Endothelial cell of hepatic sinusoid (primary cell): ENCODE measurements at regions not wholly inside any gene's neighbourhood (a gene's known extent, or its start where the extent isn't known, plus 50 kb on each side); places are given as distances from the start of the nearest gene placed in this dataset.

Experiments
- in situ Hi-C: cut with HindIII; loops from 2 replicates; pipeline ENCODE4 v1.10.0; 2017; ENCODE audit warnings: low sequenced_read_pairs

- in situ Hi-C loops: no loop called here
Measured at GRCh38 chr1:222995236-222995580, 147.8 kb downstream of the TLR5 start.

- in situ Hi-C loops: no loop called here
Measured at GRCh38 chr1:222995620-222996309, 147.3 kb downstream of the TLR5 start.

- in situ Hi-C loops: no loop called here
Measured at GRCh38 chr1:222996310-222996975, 146.6 kb downstream of the TLR5 start.

GRCh38 chr1:223000632-223001031, 142.4 kb downstream of the TLR5 start:
- in situ Hi-C loops: loop anchor here (10.0 kb wide), 1 partner anchor 206 kb away; no protein-coding TSS in a partner anchor

- in situ Hi-C loops: loop anchor here (10.0 kb wide), 1 partner anchor 207 kb away; no protein-coding TSS in a partner anchor
Measured at GRCh38 chr1:223001653-223002634, 141.1 kb downstream of the TLR5 start.

- in situ Hi-C loops: loop anchor here (10.0 kb wide), 1 partner anchor 209 kb away; no protein-coding TSS in a partner anchor
Measured at GRCh38 chr1:223003549-223003948, 139.5 kb downstream of the TLR5 start.

GRCh38 chr1:223006371-223006770, 136.7 kb downstream of the TLR5 start:
- in situ Hi-C loops: loop anchor here (10.0 kb wide), 1 partner anchor 212 kb away; no protein-coding TSS in a partner anchor

- in situ Hi-C loops: loop anchor here (10.0 kb wide), 1 partner anchor 212 kb away; no protein-coding TSS in a partner anchor
Measured at GRCh38 chr1:223006917-223007648, 136.0 kb downstream of the TLR5 start.

GRCh38 chr1:223007935-223008334, 135.1 kb downstream of the TLR5 start:
- in situ Hi-C loops: loop anchor here (10.0 kb wide), 1 partner anchor 213 kb away; no protein-coding TSS in a partner anchor

GRCh38 chr1:223008808-223009207, 134.2 kb downstream of the TLR5 start:
- in situ Hi-C loops: loop anchor here (10.0 kb wide), 1 partner anchor 214 kb away; no protein-coding TSS in a partner anchor

GRCh38 chr1:223009406-223009805, 133.6 kb downstream of the TLR5 start:
- in situ Hi-C loops: loop anchor here (10.0 kb wide), 1 partner anchor 215 kb away; no protein-coding TSS in a partner anchor

GRCh38 chr1:223010582-223011504, 132.2 kb downstream of the TLR5 start:
- in situ Hi-C loops: no loop called here

GRCh38 chr1:223011505-223011856, 131.6 kb downstream of the TLR5 start:
- in situ Hi-C loops: no loop called here

GRCh38 chr1:223012176-223012788, 130.8 kb downstream of the TLR5 start:
- in situ Hi-C loops: no loop called here

GRCh38 chr1:223012938-223013337, 130.1 kb downstream of the TLR5 start:
- in situ Hi-C loops: no loop called here

GRCh38 chr1:223014142-223014873, 128.7 kb downstream of the TLR5 start:
- in situ Hi-C loops: no loop called here

GRCh38 chr1:223016381-223016780, 126.7 kb downstream of the TLR5 start:
- in situ Hi-C loops: no loop called here

- in situ Hi-C loops: no loop called here
Measured at GRCh38 chr1:223016890-223017289, 126.2 kb downstream of the TLR5 start.
